Loucy (cell line): ENCODE measurements at regions not wholly inside any gene's neighbourhood (a gene's known extent, or its start where the extent isn't known, plus 50 kb on each side); places are given as distances from the start of the nearest gene placed in this dataset.

Experiments used
- CTCF ChIP-seq: fragments of 200-600 bp; sonication (generic); conservative IDR thresholded peaks from 2 replicates; pipeline ENCODE4 v1.5.1; 2014; ENCODE audit warnings: mild to moderate bottlenecking, antibody characterized with exemption, low read length
- EZH2phosphoT487 ChIP-seq: fragments of 200-600 bp; IDR thresholded peaks from 2 replicates; pipeline ENCODE4 v1.6.1; 2018; ENCODE audit warnings: antibody characterized with exemption, mild to moderate bottlenecking, moderate library complexity, borderline replicate concordance

- no peak for TF ChIP-seq CTCF
- no peak for TF ChIP-seq EZH2phosphoT487
Measured at GRCh38 chr11:116535120-116535519, 237.7 kb downstream of the BUD13 start.
